Esophagus muscularis mucosa (tissue), 4 donors: ENCODE measurements at regions not wholly inside any gene's neighbourhood (a gene's known extent, or its start where the extent isn't known, plus 50 kb on each side); places are given as distances from the start of the nearest gene placed in this dataset.
"Not testable (repeated sequence)": the region's sequence is repeated elsewhere in the genome, so short reads cannot be mapped to it uniquely, and the experiment has no call there.

ENCODE experiments used
- DNase-seq: peaks from one replicate; pipeline ENCODE4 v3.0.0-alpha.2; 2017; ENCODE audit errors: extremely low spot score
- H3K27ac ChIP-seq, 4 donors: fragments of 200-600 bp; sonication (generic); replicated peaks in 1 of 4; 1 replicate in 3 of 4; 2 replicates in 1 of 4; pipeline ENCODE4 v1.5.1; 2016 to 2019; ENCODE audit warnings: mild to moderate bottlenecking in 1 of 4
- H3K27me3 ChIP-seq, 4 donors: fragments of 200-600 bp; sonication (generic); one replicate each; pipeline versions ENCODE4 v1.5.1 to v1.6.0; 2016 to 2019
- H3K36me3 ChIP-seq, 4 donors: fragments of 200-600 bp; sonication (generic); one replicate each; pipeline ENCODE4 v1.5.1; 2016 to 2019
- H3K4me1 ChIP-seq, 4 donors: fragments of 200-600 bp; sonication (generic); one replicate each; pipeline ENCODE4 v1.5.1; 2016 to 2019
- H3K4me3 ChIP-seq, 4 donors: fragments of 200-600 bp; sonication (generic); 1 replicate in 2 of 4; 2 replicates in 2 of 4; pipeline ENCODE4 v1.5.1; 2016 to 2019; ENCODE audit warnings: mild to moderate bottlenecking in 4 of 4, moderate library complexity in 1 of 4
- H3K9me3 ChIP-seq, 4 donors: fragments of 200-600 bp; sonication (generic); 1 replicate in 3 of 4; 2 replicates in 1 of 4; pipeline ENCODE4 v1.5.1; 2016 to 2019
- CTCF ChIP-seq, 3 experiments: fragments of 200-600 bp in 2 of 3; fragments of 450-650 bp in 1 of 3; sonication (generic) in 2 of 3; IDR thresholded peaks; one replicate each; pipeline ENCODE4 v1.5.1; 2017 to 2019; ENCODE audit warnings: antibody characterized with exemption in 3 of 3, mild to moderate bottlenecking in 2 of 3, moderate library complexity in 1 of 3
- EP300 ChIP-seq: sonication (generic); formaldehyde crosslinking; IDR thresholded peaks from one replicate; pipeline ENCODE4 v1.6.1; 2017; ENCODE audit warnings: antibody characterized with exemption
- POLR2A ChIP-seq: fragments of 450-650 bp; IDR thresholded peaks from one replicate; pipeline ENCODE4 v1.6.1; 2017; ENCODE audit warnings: antibody characterized with exemption, moderate library complexity, mild to moderate bottlenecking, low read depth
- POLR2AphosphoS5 ChIP-seq, 2 donors: sonication (generic); formaldehyde crosslinking; IDR thresholded peaks; one replicate each; pipeline ENCODE4 v1.6.1; 2017; ENCODE audit warnings: antibody characterized with exemption in 2 of 2
- WGBS: methylation state at CpG from one replicate; pipeline ENCODE4 v1.1.5; 2018; 5-methylcytosine and 5-hydroxymethylcytosine counted together
- intact Hi-C: fragments of 100-400 bp; cut with DNase I; formaldehyde crosslinking; loops from one replicate; pipeline ENCODE4 v1.15.1; 2023

- Histone ChIP-seq H3K4me3 (no peak overlapping the region), H3K36me3 (no peaks in the 10 kb centered on the region), H3K9me3 (no peaks in the 10 kb centered on the region), H3K27ac (no peak overlapping the region), H3K27me3 (no peaks in the 10 kb centered on the region), H3K4me1 (no peaks in the 10 kb centered on the region)
- no peak for DNase-seq
- TF ChIP-seq CTCF (IDR thresholded peaks at IDR 0.05) = no peak
- TF ChIP-seq POLR2A = no peak
- no peak for TF ChIP-seq EP300
- TF ChIP-seq POLR2AphosphoS5 (IDR thresholded peaks at IDR 0.05) = no peak
- intact Hi-C loops = no loop called here
- WGBS = 91% methylated on average over 2 of the region's 2 CpGs
Measured at GRCh38 chr12:73714655-73715054, 823.0 kb upstream of the ATXN7L3B start.

GRCh38 chr12:73716143-73716542, 821.5 kb upstream of the ATXN7L3B start:
- 85% methylated on average over 2 of the region's 2 CpGs for WGBS
- H3K4me3 ChIP-seq, H3K4me1 ChIP-seq, intact Hi-C loops, H3K27me3 ChIP-seq, H3K9me3 ChIP-seq, DNase-seq, H3K36me3 ChIP-seq, H3K27ac ChIP-seq: not testable (repeated sequence)

GRCh38 chr12:73719223-73719622, 818.4 kb upstream of the ATXN7L3B start:
- no peak for DNase-seq
- no peaks in the 10 kb centered on the region for H3K9me3 ChIP-seq
- H3K27me3 ChIP-seq = no peaks in the 10 kb centered on the region
- WGBS = 93% methylated on average over 5 of the region's 5 CpGs
- H3K4me3 ChIP-seq = no peak overlapping the region
- no peaks in the 10 kb centered on the region for H3K4me1 ChIP-seq
- no peak overlapping the region for H3K27ac ChIP-seq
- TF ChIP-seq EP300 = no peak
- no peak for TF ChIP-seq CTCF (IDR thresholded peaks at IDR 0.05)
- no peak for TF ChIP-seq POLR2AphosphoS5 (IDR thresholded peaks at IDR 0.05)
- TF ChIP-seq POLR2A = no peak
- no peaks in the 10 kb centered on the region for H3K36me3 ChIP-seq
- intact Hi-C loops = no loop called here

- H3K27ac ChIP-seq = no peak overlapping the region
- 80% methylated on average over 6 of the region's 6 CpGs for WGBS
- H3K27me3 ChIP-seq = no peaks in the 10 kb centered on the region
- no peaks in the 10 kb centered on the region for H3K9me3 ChIP-seq
- H3K4me1 ChIP-seq = no peaks in the 10 kb centered on the region
- intact Hi-C loops = no loop called here
- H3K4me3 ChIP-seq = no peak overlapping the region
- no peak for DNase-seq
- no peaks in the 10 kb centered on the region for H3K36me3 ChIP-seq
- TF ChIP-seq EP300 (no peak), POLR2AphosphoS5 (IDR thresholded peaks at IDR 0.05) (no peak), CTCF (IDR thresholded peaks at IDR 0.05) (no peak), POLR2A (no peak)
Measured at GRCh38 chr12:73726881-73727280, 810.8 kb upstream of the ATXN7L3B start.

GRCh38 chr12:73731658-73732057, 806.0 kb upstream of the ATXN7L3B start:
- intact Hi-C loops = no loop called here
- H3K9me3 ChIP-seq = no peaks in the 10 kb centered on the region
- H3K27me3 ChIP-seq = no peaks in the 10 kb centered on the region
- no peaks in the 10 kb centered on the region for H3K36me3 ChIP-seq
- H3K4me3 ChIP-seq = no peak overlapping the region
- DNase-seq = no peak
- TF ChIP-seq CTCF (IDR thresholded peaks at IDR 0.05) (no peak), EP300 (no peak), POLR2A (no peak), POLR2AphosphoS5 (IDR thresholded peaks at IDR 0.05) (no peak)
- H3K4me1 ChIP-seq = no peaks in the 10 kb centered on the region
- H3K27ac ChIP-seq = no peak overlapping the region
- 74% methylated on average over 1 of the region's 1 CpG for WGBS
